ENCODE measurements at regions not wholly inside any gene's neighbourhood (a gene's known extent, or its start where the extent isn't known, plus 50 kb on each side); places are given as distances from the start of the nearest gene placed in this dataset.
"Not testable (repeated sequence)": the region's sequence is repeated elsewhere in the genome, so short reads cannot be mapped to it uniquely, and the experiment has no call there.

DNA sequence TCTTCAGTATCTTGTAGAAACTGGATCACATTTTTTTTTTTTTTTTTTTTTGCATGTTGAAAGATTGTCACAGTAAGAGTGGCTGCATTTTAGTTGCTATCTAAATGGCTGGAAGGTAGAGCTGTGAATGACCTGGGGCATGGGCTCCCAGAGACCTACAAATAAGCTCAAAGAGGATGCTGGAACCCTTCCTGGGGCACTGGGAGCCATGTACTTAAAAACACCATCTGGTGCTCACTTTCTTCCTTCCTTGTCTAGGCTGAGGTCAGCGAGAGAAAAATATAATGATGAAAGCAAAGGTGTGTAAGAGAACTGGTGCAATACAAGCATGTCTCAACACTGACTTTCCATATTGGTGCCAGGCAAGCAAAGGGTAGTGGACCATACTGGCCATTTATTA lies 323.9 kb downstream of the SV2B start:
- no peak for DNase-seq
- H3K27ac Mint-ChIP-seq: peak overlapping the region; percentile 31 to 62
- no peak for ATAC-seq (replicated peaks)

DNA sequence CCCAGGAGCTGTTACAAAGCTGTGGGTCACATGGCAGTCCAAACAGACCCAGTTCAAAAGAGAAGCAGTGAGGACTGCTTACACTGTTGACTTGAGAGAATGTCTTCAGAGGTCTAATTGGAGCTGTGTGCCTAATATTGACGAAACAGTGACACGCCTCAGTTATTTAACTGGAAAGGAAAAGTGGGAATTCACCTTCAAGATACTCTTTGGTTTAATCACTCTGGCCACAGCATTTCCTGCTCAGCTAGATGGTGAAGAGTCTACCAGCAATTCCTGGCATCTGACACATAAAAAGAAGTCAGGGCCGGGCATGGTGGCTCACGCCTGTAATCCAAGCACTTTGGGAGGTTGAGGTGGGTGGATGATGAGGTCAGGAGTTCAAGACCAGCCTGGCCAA lies 326.4 kb downstream of the SV2B start:
- H3K36me3 Mint-ChIP-seq (ENCODE audit: insufficient read depth): no peaks in the 10 kb centered on the region
- peak in 2 of 3 experiments; percentile 4 to 5 for DNase-seq

More for the DNA sequence above, 323.9 kb downstream of the SV2B start:
- H3K9me3 Mint-ChIP-seq: no peaks in the 10 kb centered on the region
- H3K36me3 Mint-ChIP-seq (ENCODE audit: insufficient read depth): no peaks in the 10 kb centered on the region
- H3K4me3 Mint-ChIP-seq: no peak overlapping the region
- H3K4me1 Mint-ChIP-seq (ENCODE audit: low read depth in 2 of 2): peaks cover 26 to 44% of the 10 kb centered on the region in 2 donors
- H3K27me3 Mint-ChIP-seq: peaks cover 5 to 24% of the 10 kb centered on the region in 2 donors

DNA sequence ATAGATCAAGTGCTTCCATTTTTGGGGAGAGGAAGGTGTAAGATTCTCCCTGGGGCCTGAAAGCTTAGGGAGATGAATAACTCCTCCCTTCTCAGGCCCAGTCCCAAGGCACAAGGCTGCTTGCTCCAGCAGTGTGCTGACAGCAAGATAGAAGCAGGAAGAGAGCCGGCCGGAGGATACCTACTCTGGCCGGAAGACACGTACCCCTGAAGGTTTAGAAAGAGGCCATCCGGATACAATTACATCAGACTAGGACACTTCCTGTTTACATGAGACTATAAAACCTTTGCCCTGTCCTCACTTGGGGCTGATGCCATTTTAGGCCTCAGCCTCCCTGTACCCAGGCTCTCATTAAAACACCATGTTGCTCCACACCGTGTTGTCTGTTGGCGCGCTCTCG lies 329.9 kb downstream of the SV2B start:
- Mint-ChIP-seq H3K9me3 (no peaks in the 10 kb centered on the region), H3K4me3 (no peak overlapping the region), H3K27me3 (peaks cover 0 to 18% of the 10 kb centered on the region in 2 donors), H3K4me1 (ENCODE audit: low read depth in 2 of 2) (peaks cover 5 to 13% of the 10 kb centered on the region in 2 donors), H3K27ac (no peak overlapping the region), H3K36me3 (ENCODE audit: insufficient read depth) (no peaks in the 10 kb centered on the region)
- no peak for DNase-seq
- no peak for ATAC-seq (replicated peaks)

More for the DNA sequence above, 326.4 kb downstream of the SV2B start:
- peak; percentile 73 for ATAC-seq (replicated peaks)
- Mint-ChIP-seq H3K4me3 (peak overlapping the region; percentile 44 to 54), H3K4me1 (ENCODE audit: low read depth in 2 of 2) (peaks cover 22 to 42% of the 10 kb centered on the region in 2 donors), H3K9me3 (no peaks in the 10 kb centered on the region), H3K27ac (peak overlapping the region; percentile 46 to 81), H3K27me3 (peaks cover 0 to 22% of the 10 kb centered on the region in 2 donors)

DNA sequence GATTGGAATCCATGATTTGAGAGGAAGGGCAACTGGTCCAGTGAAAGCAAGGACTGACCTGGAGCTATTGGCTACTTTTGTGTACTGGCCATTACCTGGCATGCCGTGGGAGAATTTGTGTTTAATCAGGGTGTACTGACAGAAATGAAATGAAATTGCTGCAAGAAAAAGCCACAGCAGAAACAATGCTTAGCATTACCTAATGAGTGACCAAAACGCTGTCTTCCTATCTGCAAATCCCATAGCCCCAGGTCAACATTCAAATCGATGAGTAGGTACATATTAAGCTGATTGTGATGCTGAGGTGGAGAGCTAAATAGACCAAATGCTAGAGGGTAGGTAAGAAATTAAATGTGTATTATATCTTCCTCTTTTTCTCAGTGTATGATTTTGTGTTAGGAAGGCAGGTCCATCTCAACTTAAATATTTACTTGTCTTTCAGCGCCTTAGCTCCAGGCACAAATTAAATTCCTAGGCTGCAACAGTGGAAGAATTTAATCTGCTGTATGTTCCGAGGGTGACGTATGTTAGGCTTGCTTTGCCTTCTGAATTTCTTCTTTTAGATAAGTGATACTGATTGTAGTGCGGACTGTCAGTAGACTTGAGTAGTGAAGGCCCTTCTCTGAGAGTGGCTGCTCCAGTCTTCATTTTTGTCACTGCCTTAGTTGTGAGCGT lies 331.1 kb downstream of the SV2B start:
- H3K27ac Mint-ChIP-seq: no peak overlapping the region
- ATAC-seq (replicated peaks) (no peak), DNase-seq (no peak)
- H3K4me3 Mint-ChIP-seq: no peak overlapping the region
- peaks cover 0 to 22% of the 10 kb centered on the region in 2 donors for H3K27me3 Mint-ChIP-seq
- H3K9me3 Mint-ChIP-seq: no peaks in the 10 kb centered on the region
- H3K36me3 Mint-ChIP-seq (ENCODE audit: insufficient read depth): no peaks in the 10 kb centered on the region
- H3K4me1 Mint-ChIP-seq (ENCODE audit: low read depth in 2 of 2): peaks cover 2 to 5% of the 10 kb centered on the region in 2 donors

DNA sequence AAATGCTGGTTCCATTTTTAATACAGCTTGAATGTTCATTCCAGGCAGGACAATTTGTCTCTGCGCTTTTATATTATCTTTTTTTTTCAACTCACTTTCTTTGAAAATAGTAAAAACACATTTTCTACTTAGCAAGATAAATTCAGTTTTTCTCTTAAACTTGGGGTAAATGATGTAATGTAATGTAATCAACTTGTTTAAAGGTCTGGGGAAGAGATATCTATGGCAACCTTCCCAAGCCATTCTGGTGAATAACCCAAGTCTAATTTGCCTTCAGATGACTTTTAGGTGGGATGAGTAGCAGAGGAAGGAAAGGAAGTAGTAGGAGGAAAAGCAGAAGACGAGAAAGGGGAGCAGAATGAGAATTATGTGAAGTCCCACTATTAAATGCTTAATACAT lies 335.1 kb downstream of the SV2B start:
- peaks cover 5 to 10% of the 10 kb centered on the region in 2 donors for H3K27me3 Mint-ChIP-seq
- no peak for DNase-seq

DNA sequence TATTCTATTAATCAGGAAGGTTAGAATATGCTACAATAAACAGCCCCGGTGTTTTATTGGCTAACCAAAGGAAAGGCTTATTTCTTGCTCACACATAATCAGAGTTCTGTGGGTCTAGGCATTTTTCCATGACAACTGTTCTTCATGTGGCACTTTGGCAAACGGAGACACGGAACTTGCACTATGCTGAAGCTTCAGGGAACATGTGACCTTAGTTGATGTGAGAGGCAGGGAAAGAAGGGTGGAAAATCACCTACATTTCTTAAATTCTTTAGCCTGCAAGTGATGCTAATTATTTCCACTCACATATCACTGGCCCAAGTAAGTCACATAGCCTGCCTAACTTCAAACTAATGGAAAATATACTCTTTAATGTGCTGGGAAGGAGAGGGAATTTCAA lies 344.6 kb downstream of the SV2B start:
- Mint-ChIP-seq H3K27me3 (peaks cover 0 to 4% of the 10 kb centered on the region in 2 donors), H3K27ac (no peak overlapping the region), H3K9me3 (peaks cover 0 to 6% of the 10 kb centered on the region in 2 donors), H3K4me1 (ENCODE audit: low read depth in 2 of 2) (peaks cover 0 to 2% of the 10 kb centered on the region in 2 donors), H3K4me3 (no peak overlapping the region), H3K36me3 (ENCODE audit: insufficient read depth) (no peaks in the 10 kb centered on the region)
- no peak for DNase-seq
- no peak for ATAC-seq (replicated peaks)

More for the DNA sequence above, 335.1 kb downstream of the SV2B start:
- Mint-ChIP-seq H3K4me3 (no peak overlapping the region), H3K36me3 (ENCODE audit: insufficient read depth) (no peaks in the 10 kb centered on the region), H3K27ac (no peak overlapping the region), H3K4me1 (ENCODE audit: low read depth in 2 of 2) (no peaks in the 10 kb centered on the region), H3K9me3 (peaks cover 0 to 6% of the 10 kb centered on the region in 2 donors)
- no peak for ATAC-seq (replicated peaks)

DNA sequence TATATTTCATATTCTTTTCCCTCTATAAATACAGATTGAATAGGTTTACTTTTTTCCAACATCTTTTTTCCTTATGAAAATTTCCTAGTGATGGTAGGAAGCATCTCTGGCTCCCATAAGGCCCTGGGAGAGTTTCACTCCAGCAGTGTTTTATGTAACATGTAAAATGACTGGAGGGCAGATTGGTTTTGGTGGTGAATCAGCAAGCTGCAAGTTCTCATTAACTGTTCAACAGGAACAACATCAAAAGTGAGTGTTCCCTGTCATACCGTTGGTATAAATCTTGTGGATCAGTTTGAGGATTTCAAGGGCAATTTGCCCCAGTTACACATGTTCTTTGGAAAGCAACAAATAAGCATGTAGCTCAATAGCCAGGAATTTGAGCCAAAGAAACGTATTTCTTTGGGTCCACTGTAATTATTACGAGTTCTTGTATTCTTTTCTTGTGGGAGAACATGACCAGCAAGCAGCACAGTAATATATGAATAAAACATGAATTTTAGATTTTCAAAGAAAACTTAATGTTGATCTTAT lies 345.7 kb downstream of the SV2B start:
- ATAC-seq (replicated peaks): no peak
- H3K9me3 Mint-ChIP-seq: no peaks in the 10 kb centered on the region
- H3K27me3 Mint-ChIP-seq: no peaks in the 10 kb centered on the region
- no peak overlapping the region for H3K27ac Mint-ChIP-seq
- no peaks in the 10 kb centered on the region for H3K36me3 Mint-ChIP-seq (ENCODE audit: insufficient read depth)
- peaks cover 0 to 2% of the 10 kb centered on the region in 2 donors for H3K4me1 Mint-ChIP-seq (ENCODE audit: low read depth in 2 of 2)
- no peak for DNase-seq
- H3K4me3 Mint-ChIP-seq: no peak overlapping the region

DNA sequence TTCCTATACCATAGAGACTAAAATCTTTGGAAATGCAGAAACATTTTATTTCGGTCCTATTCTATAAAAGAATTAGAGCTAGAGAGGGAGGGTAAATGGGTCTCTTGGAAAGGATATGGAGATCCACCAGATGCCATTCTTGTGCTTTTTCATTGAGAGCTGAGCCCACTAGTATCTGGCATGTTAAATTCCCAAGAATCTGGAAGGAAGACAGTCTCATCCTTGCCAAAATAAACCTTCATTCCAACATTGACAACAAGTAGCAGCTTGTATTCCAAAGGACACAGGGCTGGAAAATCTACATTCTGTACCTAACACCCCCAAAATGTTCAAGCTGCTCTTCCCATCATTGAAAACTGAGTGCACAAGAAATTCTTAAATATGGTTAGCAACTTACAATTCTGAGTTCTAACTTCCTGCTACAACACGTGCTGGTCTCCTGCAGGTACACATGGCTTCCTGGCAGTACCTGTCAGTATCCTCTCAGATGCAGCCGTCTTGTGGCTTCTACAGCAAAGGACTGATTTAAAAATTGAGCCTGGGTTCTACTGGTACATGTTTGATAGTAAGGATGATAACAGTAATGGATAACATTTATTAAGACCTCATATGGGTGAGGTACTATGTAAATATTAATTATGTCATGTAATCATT lies 348.1 kb downstream of the SV2B start:
- Mint-ChIP-seq H3K27me3 (peaks cover 0 to 6% of the 10 kb centered on the region in 2 donors), H3K4me3 (no peak overlapping the region), H3K27ac (no peak overlapping the region), H3K36me3 (ENCODE audit: insufficient read depth) (no peaks in the 10 kb centered on the region), H3K9me3 (no peaks in the 10 kb centered on the region), H3K4me1 (ENCODE audit: low read depth in 2 of 2) (peaks cover 6 to 13% of the 10 kb centered on the region in 2 donors)
- no peak for DNase-seq
- ATAC-seq (replicated peaks): no peak

DNA sequence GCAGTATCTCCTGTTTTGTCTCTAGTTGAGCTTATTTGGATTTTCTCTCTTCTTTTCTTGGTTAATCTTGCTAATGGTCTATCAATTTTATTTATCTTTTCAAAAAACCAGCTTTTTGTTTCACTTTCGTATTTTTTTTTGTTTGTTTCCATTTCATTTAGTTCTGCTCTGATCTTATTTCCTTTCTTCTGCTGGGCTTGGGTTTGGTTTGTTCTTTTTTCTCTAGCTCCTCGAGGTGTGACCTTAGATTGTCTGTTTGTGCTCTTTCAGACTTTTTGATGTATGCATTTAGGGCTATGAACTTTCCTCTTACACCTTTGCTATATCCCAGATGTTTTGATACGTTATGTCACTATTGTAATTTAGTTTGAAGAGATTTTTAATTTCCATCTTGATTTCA lies 353.3 kb downstream of the SV2B start:
- H3K36me3 Mint-ChIP-seq (ENCODE audit: insufficient read depth); ATAC-seq (replicated peaks); DNase-seq: not testable (repeated sequence)
- Mint-ChIP-seq H3K4me1 (ENCODE audit: low read depth in 2 of 2) (peaks cover 17 to 30% of the 10 kb centered on the region in 2 donors), H3K27me3 (peaks cover 6 to 14% of the 10 kb centered on the region in 2 donors), H3K27ac (peak overlapping the region; percentile 66 to 87), H3K9me3 (peaks cover 5 to 11% of the 10 kb centered on the region in 2 donors), H3K4me3 (peak overlapping the region; percentile 53 to 66)

DNA sequence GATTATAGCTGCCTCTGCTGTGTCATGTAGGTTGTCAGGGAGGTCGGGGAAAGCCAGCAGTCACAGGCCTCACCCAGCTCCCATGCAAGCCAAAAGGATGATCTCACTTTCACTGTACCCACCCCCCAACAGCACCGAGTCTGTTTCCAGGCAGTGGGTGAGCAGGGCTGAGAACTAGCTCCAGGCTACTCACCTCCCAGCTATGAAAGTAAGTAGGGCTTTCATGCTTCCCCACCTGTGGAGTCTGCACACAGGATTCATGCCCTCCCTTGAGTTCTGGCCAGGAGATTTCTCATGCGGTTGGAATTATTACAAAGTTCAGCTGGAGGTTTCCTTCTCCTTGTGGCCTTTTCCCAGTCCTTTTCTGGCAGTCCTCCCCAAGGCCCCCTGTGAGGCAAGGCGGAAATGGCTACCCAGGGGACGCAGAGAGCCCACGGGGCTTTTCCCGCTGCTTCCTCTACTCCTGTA lies 356.2 kb downstream of the SV2B start:
- peaks cover 6 to 29% of the 10 kb centered on the region in 2 donors for H3K27me3 Mint-ChIP-seq

DNA sequence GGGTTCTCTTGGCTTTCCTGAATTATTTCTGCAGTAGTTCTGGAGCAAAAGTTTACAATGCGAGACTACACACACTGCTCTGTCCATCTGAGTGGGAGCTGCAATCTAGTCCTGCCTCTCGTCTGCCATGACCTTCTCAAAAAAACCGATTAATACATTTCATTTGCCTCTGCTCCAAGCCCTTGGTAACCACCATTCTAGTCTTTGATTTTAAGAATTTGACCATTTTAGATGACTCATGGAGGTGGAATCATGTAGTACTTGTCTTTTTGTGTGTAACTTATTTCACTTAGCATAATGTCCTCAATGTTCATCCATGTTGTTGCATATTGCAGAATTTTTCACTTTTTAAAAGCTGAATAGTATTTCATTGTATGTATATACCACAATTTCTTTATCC lies 356.9 kb downstream of the SV2B start:
- Mint-ChIP-seq H3K9me3 (peaks cover 5 to 11% of the 10 kb centered on the region in 2 donors), H3K36me3 (ENCODE audit: insufficient read depth) (no peaks in the 10 kb centered on the region), H3K27me3 (peaks cover 6 to 36% of the 10 kb centered on the region in 2 donors), H3K4me3 (no peak overlapping the region), H3K4me1 (ENCODE audit: low read depth in 2 of 2) (peaks cover 17 to 29% of the 10 kb centered on the region in 2 donors), H3K27ac (no peak overlapping the region)
- ATAC-seq (replicated peaks) (no peak), DNase-seq (no peak)

More for the DNA sequence above, 356.2 kb downstream of the SV2B start:
- DNase-seq (no peak), ATAC-seq (replicated peaks) (no peak)
- H3K4me1 Mint-ChIP-seq (ENCODE audit: low read depth in 2 of 2): peaks cover 17 to 29% of the 10 kb centered on the region in 2 donors
- no peak overlapping the region for H3K4me3 Mint-ChIP-seq
- H3K9me3 Mint-ChIP-seq: peaks cover 5 to 11% of the 10 kb centered on the region in 2 donors
- peak overlapping the region in 1 of 2 donors; percentile 6 for H3K27ac Mint-ChIP-seq
- no peaks in the 10 kb centered on the region for H3K36me3 Mint-ChIP-seq (ENCODE audit: insufficient read depth)

DNA sequence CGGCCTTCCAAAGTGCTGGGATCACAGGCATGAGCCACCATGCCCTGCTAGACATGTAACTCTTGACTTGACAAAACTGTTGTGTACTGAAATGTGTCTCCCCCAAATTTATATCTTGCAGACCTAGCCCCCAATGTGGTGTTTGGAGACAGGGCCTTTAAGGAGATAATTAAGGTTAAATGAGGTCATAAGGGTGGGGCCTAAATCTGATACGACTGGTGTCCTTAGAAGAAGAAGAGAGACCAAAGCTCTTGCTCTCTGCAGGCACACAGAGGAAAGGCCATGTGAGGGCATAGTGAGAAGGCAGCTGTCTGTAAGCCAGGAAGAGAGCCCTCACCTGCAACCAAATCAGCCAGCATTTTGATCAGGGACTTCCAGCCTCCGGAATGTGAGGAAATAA lies 361.3 kb downstream of the SV2B start:
- H3K4me1 Mint-ChIP-seq (ENCODE audit: low read depth in 2 of 2): no peaks in the 10 kb centered on the region
- DNase-seq (no peak), ATAC-seq (replicated peaks) (no peak)
- no peak overlapping the region for H3K4me3 Mint-ChIP-seq
- no peaks in the 10 kb centered on the region for H3K9me3 Mint-ChIP-seq
- H3K36me3 Mint-ChIP-seq (ENCODE audit: insufficient read depth): no peaks in the 10 kb centered on the region
- H3K27me3 Mint-ChIP-seq: peaks cover 0 to 28% of the 10 kb centered on the region in 2 donors
- H3K27ac Mint-ChIP-seq: no peak overlapping the region

DNA sequence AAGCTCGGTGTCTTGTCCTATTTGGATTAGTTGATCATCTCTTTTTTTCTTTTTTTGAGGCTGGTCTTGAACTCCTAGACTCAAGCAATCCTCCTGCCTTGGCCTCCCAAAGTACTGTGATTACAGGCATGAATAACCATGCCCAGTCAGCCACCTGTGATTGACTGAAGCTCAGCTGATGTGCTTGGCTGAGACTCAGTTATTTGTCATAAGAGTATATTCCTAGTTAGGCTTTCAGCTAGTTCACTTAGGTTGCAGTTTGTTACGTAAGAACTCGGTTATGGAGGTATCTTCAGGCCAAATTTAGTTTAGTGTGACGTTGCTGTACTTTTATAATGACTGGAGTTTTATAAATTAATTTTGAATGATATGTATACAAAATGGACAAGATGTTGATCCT lies 365.0 kb downstream of the SV2B start:
- DNase-seq (no peak), ATAC-seq (replicated peaks) (no peak)
- peaks cover 18 to 19% of the 10 kb centered on the region in 2 donors for H3K4me1 Mint-ChIP-seq (ENCODE audit: low read depth in 2 of 2)
- H3K27me3 Mint-ChIP-seq: peaks cover 0 to 16% of the 10 kb centered on the region in 2 donors
- no peak overlapping the region for H3K27ac Mint-ChIP-seq
- no peaks in the 10 kb centered on the region for H3K36me3 Mint-ChIP-seq (ENCODE audit: insufficient read depth)
- H3K4me3 Mint-ChIP-seq: no peak overlapping the region
- H3K9me3 Mint-ChIP-seq: no peaks in the 10 kb centered on the region

All from effector memory CD8-positive, alpha-beta T cell (primary cell).